EH (cell line): ENCODE measurements at regions not wholly inside any gene's neighbourhood (a gene's known extent, or its start where the extent isn't known, plus 50 kb on each side); places are given as distances from the start of the nearest gene placed in this dataset.
A peak's percentile ranks its signal among the peaks of the same experiment; 100 is the strongest.

Source experiments
- DNase-seq: peaks from one replicate; pipeline ENCODE4 v3.0.0-alpha.2; 2015; ENCODE audit warnings: low read depth

GRCh38 chrX:49773993-49774392 is 55.1 kb upstream of the PAGE4 start:
- DNase-seq, result no peak

GRCh38 chrX:49767236-49767635 is 61.9 kb upstream of the PAGE4 start:
- DNase-seq, result no peak

GRCh38 chrX:49762175-49762720 is 66.5 kb upstream of the PAGE1 start:
- no peak for DNase-seq

GRCh38 chrX:49761481-49761880 is 65.7 kb upstream of the PAGE1 start:
- peak; percentile 10 for DNase-seq

- no peak for DNase-seq
These were observed 64.6 kb upstream of the PAGE1 start for GRCh38 chrX:49760290-49760890.

- DNase-seq, result no peak
These were observed 60.9 kb upstream of the PAGE1 start for GRCh38 chrX:49756692-49757091.

- peak; percentile 32 for DNase-seq
These were observed 58.6 kb upstream of the PAGE1 start for GRCh38 chrX:49754233-49754857.

GRCh38 chrX:49753691-49754090 is 57.9 kb upstream of the PAGE1 start:
- DNase-seq, result no peak

GRCh38 chrX:49748211-49748956 is 52.6 kb upstream of the PAGE1 start:
- DNase-seq, result no peak

GRCh38 chrX:49746306-49746705 is 50.5 kb upstream of the PAGE1 start:
- no peak for DNase-seq
